SU-DHL-6 (cell line): ENCODE measurements at regions not wholly inside any gene's neighbourhood (a gene's known extent, or its start where the extent isn't known, plus 50 kb on each side); places are given as distances from the start of the nearest gene placed in this dataset.

Experiments
- EZH2phosphoT487 ChIP-seq: fragments of 200-600 bp; sonication (generic), shearing (Covaris generic); conservative IDR thresholded peaks from 2 replicates; pipeline ENCODE4 v1.6.1; 2018; ENCODE audit warnings: mild to moderate bottlenecking, antibody characterized with exemption, low read length, moderate library complexity, mixed read lengths
- TF ChIP-seq, protein P1 (sequence below): fragments of 200-600 bp; sonication (generic); IDR thresholded peaks from one replicate; pipeline ENCODE4 v1.5.1; 2017; ENCODE audit warnings: antibody characterized with exemption, mild to moderate bottlenecking, low read length, moderate library complexity; ENCODE audit not compliant: insufficient read depth, poor library complexity, severe bottlenecking

DNA sequence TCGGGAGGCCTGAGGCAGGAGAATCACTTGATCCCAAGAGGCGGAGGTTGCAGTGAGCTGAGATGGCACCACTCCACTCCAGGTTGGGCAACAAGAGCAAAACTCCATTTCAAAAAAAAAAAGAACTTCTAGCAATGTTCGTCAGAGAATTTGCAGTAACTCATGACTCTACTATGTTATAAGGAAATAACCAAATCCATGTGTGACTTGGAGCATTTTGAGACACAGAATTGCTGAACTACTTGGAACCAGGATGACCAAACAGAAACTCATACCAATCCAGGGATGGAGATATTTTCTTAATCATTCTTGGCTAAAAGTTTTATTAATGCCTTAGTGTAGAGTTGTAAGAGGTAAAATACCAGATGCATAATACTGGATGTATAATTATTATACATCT is 99.9 kb upstream of the BNC2 start:
- TF ChIP-seq, protein P1, sequence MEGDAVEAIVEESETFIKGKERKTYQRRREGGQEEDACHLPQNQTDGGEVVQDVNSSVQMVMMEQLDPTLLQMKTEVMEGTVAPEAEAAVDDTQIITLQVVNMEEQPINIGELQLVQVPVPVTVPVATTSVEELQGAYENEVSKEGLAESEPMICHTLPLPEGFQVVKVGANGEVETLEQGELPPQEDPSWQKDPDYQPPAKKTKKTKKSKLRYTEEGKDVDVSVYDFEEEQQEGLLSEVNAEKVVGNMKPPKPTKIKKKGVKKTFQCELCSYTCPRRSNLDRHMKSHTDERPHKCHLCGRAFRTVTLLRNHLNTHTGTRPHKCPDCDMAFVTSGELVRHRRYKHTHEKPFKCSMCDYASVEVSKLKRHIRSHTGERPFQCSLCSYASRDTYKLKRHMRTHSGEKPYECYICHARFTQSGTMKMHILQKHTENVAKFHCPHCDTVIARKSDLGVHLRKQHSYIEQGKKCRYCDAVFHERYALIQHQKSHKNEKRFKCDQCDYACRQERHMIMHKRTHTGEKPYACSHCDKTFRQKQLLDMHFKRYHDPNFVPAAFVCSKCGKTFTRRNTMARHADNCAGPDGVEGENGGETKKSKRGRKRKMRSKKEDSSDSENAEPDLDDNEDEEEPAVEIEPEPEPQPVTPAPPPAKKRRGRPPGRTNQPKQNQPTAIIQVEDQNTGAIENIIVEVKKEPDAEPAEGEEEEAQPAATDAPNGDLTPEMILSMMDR: no peak
- TF ChIP-seq EZH2phosphoT487: no peak
